HS-5 (cell line): ENCODE measurements at regions not wholly inside any gene's neighbourhood (a gene's known extent, or its start where the extent isn't known, plus 50 kb on each side); places are given as distances from the start of the nearest gene placed in this dataset.
"Not testable (repeated sequence)": the region's sequence is repeated elsewhere in the genome, so short reads cannot be mapped to it uniquely, and the experiment has no call there.

Source experiments
- DNase-seq: peaks from one replicate; pipeline ENCODE4 v3.0.0-alpha.2; 2012; ENCODE audit warnings: low read depth

DNA sequence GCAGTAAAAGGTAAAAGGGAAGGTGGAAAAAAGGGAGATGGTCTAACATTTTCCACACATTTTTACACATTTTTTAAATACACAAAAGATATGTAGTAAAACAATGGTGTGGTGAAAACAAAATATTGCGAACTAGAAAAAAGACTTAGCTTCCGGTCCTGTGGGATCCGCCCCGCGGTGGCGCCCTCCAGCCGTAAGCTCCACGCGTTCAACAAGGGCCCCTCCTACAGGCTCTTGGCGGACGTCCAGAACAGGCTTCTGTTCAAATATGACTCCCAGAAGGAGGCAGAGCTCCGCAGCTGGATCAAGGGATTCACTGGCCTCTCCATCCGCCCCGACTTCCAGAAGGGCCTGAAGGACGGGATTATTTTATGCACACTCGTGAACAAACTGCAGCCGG, 134.1 kb upstream of the TEKT4 start:
- not testable (repeated sequence) for DNase-seq

- not testable (repeated sequence) for DNase-seq
Observed at GRCh38 chr2:94737736-94738342, 133.4 kb upstream of the TEKT4 start.

DNA sequence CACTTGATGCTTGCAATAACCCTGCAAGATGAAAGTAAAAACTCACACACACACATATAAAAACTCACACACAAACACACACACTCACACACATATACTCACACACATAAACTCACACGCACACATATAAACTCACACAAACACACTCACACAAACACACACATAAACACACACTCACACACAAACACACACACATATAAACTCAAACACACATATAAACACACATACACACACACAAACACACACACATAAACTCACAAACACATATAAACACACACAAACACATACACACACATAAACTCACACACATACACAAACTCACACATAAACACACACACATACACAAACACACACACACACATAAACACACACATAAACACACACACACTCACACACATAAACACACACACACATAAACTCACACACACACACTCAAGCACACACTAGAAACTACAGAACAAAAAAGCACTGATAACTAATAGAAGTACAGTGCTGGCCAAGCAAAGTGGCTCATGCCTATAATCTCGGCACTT, 117.7 kb upstream of the TEKT4 start:
- DNase-seq, result no peak

- DNase-seq, result no peak
Observed at GRCh38 chr2:94758546-94758945, 112.7 kb upstream of the TEKT4 start.

DNA sequence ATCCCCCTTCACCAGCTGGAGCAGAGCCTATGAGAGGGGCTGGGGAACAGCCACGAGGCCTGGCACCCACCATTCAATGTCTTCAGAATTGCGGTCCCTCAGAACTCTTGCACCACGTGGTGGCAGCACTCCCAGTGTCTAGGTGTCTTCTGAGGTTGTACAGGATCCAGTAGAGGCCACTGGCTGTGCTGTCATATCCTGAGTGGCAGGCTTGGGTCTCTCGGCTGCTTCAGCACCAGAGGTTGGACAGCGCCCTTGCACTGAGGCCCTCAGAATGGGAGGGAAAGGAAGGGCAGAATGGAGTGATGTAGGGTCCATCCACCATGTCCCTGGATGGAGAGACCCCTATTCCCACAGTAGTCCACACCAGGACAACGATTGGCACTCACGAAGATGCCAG, 112.0 kb upstream of the TEKT4 start:
- DNase-seq, result no peak

- no peak for DNase-seq
Observed at GRCh38 chr2:94762600-94762999, 108.6 kb upstream of the TEKT4 start.

GRCh38 chr2:94763318-94763717, 107.9 kb upstream of the TEKT4 start:
- no peak for DNase-seq

DNA sequence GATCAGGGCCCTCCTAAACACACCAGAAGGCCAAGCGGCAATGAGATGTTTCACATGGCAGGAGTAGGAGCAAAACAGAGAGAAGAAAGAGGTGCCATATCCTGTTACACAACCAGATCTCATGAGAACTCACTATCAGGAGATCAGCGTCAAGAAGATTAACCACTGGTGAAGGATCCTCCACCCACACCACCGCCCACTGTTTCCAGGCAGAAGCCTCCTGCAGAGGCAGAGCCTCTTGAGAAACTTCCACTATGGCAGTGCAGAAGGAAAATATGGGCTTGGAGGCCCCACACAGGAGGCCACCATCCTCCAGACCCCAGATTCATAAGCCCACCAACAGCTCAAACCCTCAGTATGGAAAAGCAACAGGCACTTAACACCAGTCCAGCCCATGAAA, 106.9 kb upstream of the TEKT4 start:
- not testable (repeated sequence) for DNase-seq

DNA sequence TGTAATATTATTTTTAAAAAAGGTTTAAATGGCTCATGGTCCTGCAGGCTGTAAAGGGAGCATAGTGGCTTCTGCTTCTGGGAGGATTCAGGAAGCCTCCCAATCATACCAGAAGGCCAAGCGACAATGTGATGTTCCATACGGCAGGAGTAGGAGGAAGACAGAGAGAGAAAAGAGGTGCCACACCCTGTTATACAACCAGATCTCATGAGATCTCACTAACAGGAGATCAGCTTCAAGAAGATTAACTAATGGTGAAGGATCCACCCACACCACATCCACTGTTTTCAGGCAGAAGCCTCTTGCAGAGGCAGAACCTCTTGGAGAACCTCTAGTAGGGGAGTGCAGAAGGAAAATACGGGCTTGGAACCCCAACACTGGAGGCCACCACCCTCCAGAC, 103.9 kb upstream of the TEKT4 start:
- DNase-seq, result no peak

DNA sequence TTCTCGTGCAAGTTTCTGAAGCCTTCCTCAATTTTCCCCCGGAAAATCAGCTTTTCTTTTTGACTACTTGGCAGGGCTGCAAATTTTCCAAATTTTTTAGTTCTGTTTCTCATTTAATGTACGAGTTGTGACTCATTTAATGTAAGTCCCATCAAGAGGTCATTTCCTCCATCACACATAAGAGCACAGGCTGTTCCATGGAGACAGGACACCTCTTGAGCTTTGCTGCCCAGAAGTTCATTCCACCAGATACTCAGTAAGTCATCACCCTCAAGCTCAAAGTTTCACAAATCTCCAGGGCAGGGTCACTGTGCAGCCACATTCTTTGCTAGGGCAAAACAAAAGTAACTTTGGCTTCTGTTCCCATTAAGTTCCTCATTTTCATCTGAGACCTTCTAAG, 101.5 kb upstream of the TEKT4 start:
- DNase-seq, result no peak

DNA sequence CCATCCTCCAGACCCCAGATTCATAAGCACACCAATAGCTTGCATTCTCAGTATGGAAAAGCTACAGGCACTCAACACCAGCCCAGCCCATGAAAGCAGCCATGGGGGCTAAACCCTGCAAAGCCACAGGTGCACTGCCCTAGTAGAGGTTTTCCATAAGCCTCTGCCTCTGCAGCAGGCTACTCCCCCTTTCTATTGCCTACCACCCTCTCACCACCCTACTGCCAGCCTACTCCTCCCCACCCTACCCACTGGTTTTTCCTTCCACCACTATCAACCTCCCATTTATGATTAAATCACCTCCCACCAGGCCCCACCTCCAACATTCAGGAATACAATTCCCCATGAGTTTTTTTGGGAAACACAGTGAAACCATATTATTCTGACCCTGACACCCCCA, 96.4 kb upstream of the TEKT4 start:
- no peak for DNase-seq

- DNase-seq, result no peak
Observed at GRCh38 chr2:94776036-94776435, 95.2 kb upstream of the TEKT4 start.

GRCh38 chr2:94785105-94785504, 86.1 kb upstream of the TEKT4 start:
- DNase-seq, result not testable (repeated sequence)

DNA sequence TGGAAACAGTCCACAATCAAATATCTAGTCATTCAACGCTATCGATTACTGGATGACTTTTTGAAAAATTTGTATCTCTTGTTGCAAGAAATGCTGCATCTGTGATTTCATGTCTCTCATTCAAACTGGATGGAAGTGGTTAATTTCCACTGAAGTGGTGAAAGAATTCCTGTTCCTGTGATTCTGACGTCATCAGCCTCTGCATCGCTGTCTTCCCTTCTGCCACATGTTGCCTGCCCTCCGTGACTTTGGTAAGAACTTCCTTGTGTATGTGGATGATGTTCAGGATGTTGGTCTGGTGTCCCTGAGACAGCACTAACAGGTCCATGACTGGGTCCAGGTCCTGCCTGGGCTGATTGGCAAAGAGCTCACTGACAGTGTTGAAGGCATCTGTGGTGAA, 84.8 kb upstream of the TEKT4 start:
- not testable (repeated sequence) for DNase-seq

DNA sequence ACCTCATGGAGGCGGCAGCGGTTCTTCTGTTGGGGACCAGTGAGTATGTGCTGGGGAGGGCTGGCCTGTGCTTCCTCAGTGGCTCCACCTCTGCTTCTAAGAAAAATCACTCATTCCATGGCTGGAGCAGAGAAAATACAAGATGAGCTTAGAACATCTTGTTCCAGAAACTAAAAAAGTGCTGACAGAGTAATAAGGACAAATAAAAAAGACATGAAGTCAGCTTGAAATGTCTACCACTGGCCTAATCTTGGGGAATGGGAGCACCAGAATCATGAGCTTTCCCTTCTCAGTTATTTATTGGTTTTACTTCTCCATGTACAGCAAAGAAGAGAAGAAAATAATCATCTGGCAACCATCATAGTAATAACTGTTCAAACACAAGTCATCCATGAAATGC, 81.1 kb upstream of the TEKT4 start:
- DNase-seq, result not testable (repeated sequence)

- not testable (repeated sequence) for DNase-seq
Observed at GRCh38 chr2:94797235-94797634, 74.0 kb upstream of the TEKT4 start.
